ENCODE measurements at regions not wholly inside any gene's neighbourhood (a gene's known extent, or its start where the extent isn't known, plus 50 kb on each side); places are given as distances from the start of the nearest gene placed in this dataset.
A peak's percentile ranks its signal among the peaks of the same experiment; 100 is the strongest.

GRCh38 chr4:14749910-14750309 lies 252.4 kb upstream of the CPEB2 start:
- peak; percentile 75 for DNase-seq (ENCODE audit: low read depth)

- no peak for DNase-seq (ENCODE audit: low read depth)
These were observed 249.8 kb upstream of the CPEB2 start for GRCh38 chr4:14752341-14753046.

GRCh38 chr4:14767142-14767541 lies 235.1 kb upstream of the CPEB2 start:
- no peak for DNase-seq (ENCODE audit: low read depth)

GRCh38 chr4:14768449-14768848 lies 233.8 kb upstream of the CPEB2 start:
- DNase-seq (ENCODE audit: low read depth) = no peak

GRCh38 chr4:14769993-14770392 lies 232.3 kb upstream of the CPEB2 start:
- no peak for DNase-seq (ENCODE audit: low read depth)

GRCh38 chr4:14771094-14771493 lies 231.2 kb upstream of the CPEB2 start:
- DNase-seq (ENCODE audit: low read depth) = peak; percentile 38

- DNase-seq (ENCODE audit: low read depth) = peak; percentile 69
These were observed 230.6 kb upstream of the CPEB2 start for GRCh38 chr4:14771504-14772175.

GRCh38 chr4:14772388-14772787 lies 229.9 kb upstream of the CPEB2 start:
- DNase-seq (ENCODE audit: low read depth) = no peak

GRCh38 chr4:14783011-14783877 lies 219.0 kb upstream of the CPEB2 start:
- peak; percentile 45 for DNase-seq (ENCODE audit: low read depth)

- no peak for DNase-seq (ENCODE audit: low read depth)
These were observed 215.1 kb upstream of the CPEB2 start for GRCh38 chr4:14787221-14787620.

- no peak for DNase-seq (ENCODE audit: low read depth)
These were observed 214.4 kb upstream of the CPEB2 start for GRCh38 chr4:14787894-14788293.

- DNase-seq (ENCODE audit: low read depth) = no peak
These were observed 211.8 kb upstream of the CPEB2 start for GRCh38 chr4:14790494-14790893.

- DNase-seq (ENCODE audit: low read depth) = peak; percentile 7
These were observed 209.5 kb upstream of the CPEB2 start for GRCh38 chr4:14792702-14793227.

- DNase-seq (ENCODE audit: low read depth) = no peak
These were observed 201.3 kb upstream of the CPEB2 start for GRCh38 chr4:14800977-14801376.

- DNase-seq (ENCODE audit: low read depth) = no peak
These were observed 199.7 kb upstream of the CPEB2 start for GRCh38 chr4:14802596-14802995.

- DNase-seq (ENCODE audit: low read depth) = no peak
These were observed 194.4 kb upstream of the CPEB2 start for GRCh38 chr4:14807856-14808255.

- DNase-seq (ENCODE audit: low read depth) = no peak
These were observed 193.1 kb upstream of the CPEB2 start for GRCh38 chr4:14809203-14809602.

GRCh38 chr4:14810121-14810520 lies 192.2 kb upstream of the CPEB2 start:
- no peak for DNase-seq (ENCODE audit: low read depth)

- DNase-seq (ENCODE audit: low read depth) = no peak
These were observed 191.7 kb upstream of the CPEB2 start for GRCh38 chr4:14810568-14810967.

- DNase-seq (ENCODE audit: low read depth) = no peak
These were observed 190.2 kb upstream of the CPEB2 start for GRCh38 chr4:14812101-14812500.

- no peak for DNase-seq (ENCODE audit: low read depth)
These were observed 185.5 kb upstream of the CPEB2 start for GRCh38 chr4:14816623-14817261.
